ENCODE measurements at regions not wholly inside any gene's neighbourhood (a gene's known extent, or its start where the extent isn't known, plus 50 kb on each side); places are given as distances from the start of the nearest gene placed in this dataset.

- no peak for DNase-seq (ENCODE audit: low read depth)
Measured at GRCh38 chr10:78543749-78544362, 510.2 kb downstream of the RPS24 start.

- no peak for DNase-seq (ENCODE audit: low read depth)
Measured at GRCh38 chr10:78544423-78545090, 510.9 kb downstream of the RPS24 start.

- no peak for DNase-seq (ENCODE audit: low read depth)
Measured at GRCh38 chr10:78545756-78546155, 512.1 kb downstream of the RPS24 start.

- no peak for DNase-seq (ENCODE audit: low read depth)
Measured at GRCh38 chr10:78547397-78547796, 513.7 kb downstream of the RPS24 start.

- no peak for DNase-seq (ENCODE audit: low read depth)
Measured at GRCh38 chr10:78547905-78548304, 514.2 kb downstream of the RPS24 start.

GRCh38 chr10:78548369-78548768, 514.7 kb downstream of the RPS24 start:
- DNase-seq (ENCODE audit: low read depth), result no peak

- no peak for DNase-seq (ENCODE audit: low read depth)
Measured at GRCh38 chr10:78549140-78549935, 515.7 kb downstream of the RPS24 start.

- DNase-seq (ENCODE audit: low read depth), result no peak
Measured at GRCh38 chr10:78550090-78550489, 516.4 kb downstream of the RPS24 start.

- no peak for DNase-seq (ENCODE audit: low read depth)
Measured at GRCh38 chr10:78550716-78551115, 517.1 kb downstream of the RPS24 start.

GRCh38 chr10:78551184-78552005, 517.4 kb upstream of the ZMIZ1 start:
- DNase-seq (ENCODE audit: low read depth), result no peak

- DNase-seq (ENCODE audit: low read depth), result no peak
Measured at GRCh38 chr10:78552261-78552811, 516.4 kb upstream of the ZMIZ1 start.

GRCh38 chr10:78553792-78554191, 515.0 kb upstream of the ZMIZ1 start:
- DNase-seq (ENCODE audit: low read depth), result no peak

- DNase-seq (ENCODE audit: low read depth), result no peak
Measured at GRCh38 chr10:78555128-78555527, 513.6 kb upstream of the ZMIZ1 start.

GRCh38 chr10:78556705-78557432, 511.9 kb upstream of the ZMIZ1 start:
- DNase-seq (ENCODE audit: low read depth), result no peak

GRCh38 chr10:78557433-78557925, 511.3 kb upstream of the ZMIZ1 start:
- DNase-seq (ENCODE audit: low read depth), result no peak

GRCh38 chr10:78559661-78560340, 509.0 kb upstream of the ZMIZ1 start:
- no peak for DNase-seq (ENCODE audit: low read depth)

- DNase-seq (ENCODE audit: low read depth), result no peak
Measured at GRCh38 chr10:78560341-78560688, 508.5 kb upstream of the ZMIZ1 start.

GRCh38 chr10:78563314-78563713, 505.5 kb upstream of the ZMIZ1 start:
- DNase-seq (ENCODE audit: low read depth), result no peak

GRCh38 chr10:78565841-78566240, 502.9 kb upstream of the ZMIZ1 start:
- DNase-seq (ENCODE audit: low read depth), result no peak

GRCh38 chr10:78566284-78567111, 502.3 kb upstream of the ZMIZ1 start:
- DNase-seq (ENCODE audit: low read depth), result no peak

All from activated T-cell treated with anti-CD3 and anti-CD28 coated beads for 48 hours (primary cell).